HS-5 (cell line): ENCODE measurements at regions not wholly inside any gene's neighbourhood (a gene's known extent, or its start where the extent isn't known, plus 50 kb on each side); places are given as distances from the start of the nearest gene placed in this dataset.
"Not testable (repeated sequence)": the region's sequence is repeated elsewhere in the genome, so short reads cannot be mapped to it uniquely, and the experiment has no call there.

Source experiments
- DNase-seq: peaks from one replicate; pipeline ENCODE4 v3.0.0-alpha.2; 2012; ENCODE audit warnings: low read depth

DNA sequence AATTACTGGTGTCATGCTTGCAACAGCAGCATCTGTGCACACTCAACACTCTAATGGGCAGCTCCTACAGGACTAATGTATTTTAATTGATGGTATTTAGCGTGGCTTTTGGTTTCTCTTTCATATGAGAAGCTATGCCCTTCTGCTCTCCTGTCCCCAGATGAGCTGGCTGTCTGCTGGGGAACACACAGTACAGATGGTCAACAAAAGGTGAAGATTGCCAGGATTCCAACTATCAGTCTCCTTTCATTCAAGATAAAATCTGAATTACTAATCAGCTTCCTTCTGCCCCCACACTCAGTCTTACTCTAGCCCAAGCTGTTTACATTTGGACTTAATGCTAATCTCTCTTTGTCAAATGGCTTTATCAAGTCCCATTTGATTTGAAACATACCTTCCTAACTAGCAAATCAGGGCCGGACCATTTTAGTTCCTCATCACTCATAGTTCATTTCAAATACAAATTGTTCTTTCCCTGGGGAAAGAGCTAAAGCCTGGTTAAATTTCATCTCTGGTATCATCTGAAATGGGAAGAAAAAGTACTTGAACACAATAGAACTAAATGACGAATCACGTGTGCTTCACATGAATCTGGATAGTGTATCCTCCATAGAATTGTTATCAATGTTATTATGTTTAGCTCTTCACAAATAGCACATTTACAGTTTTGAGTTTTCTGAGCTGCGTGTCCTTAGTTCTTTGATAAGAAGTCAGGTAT lies 988.0 kb downstream of the PCDH17 start:
- no peak for DNase-seq

DNA sequence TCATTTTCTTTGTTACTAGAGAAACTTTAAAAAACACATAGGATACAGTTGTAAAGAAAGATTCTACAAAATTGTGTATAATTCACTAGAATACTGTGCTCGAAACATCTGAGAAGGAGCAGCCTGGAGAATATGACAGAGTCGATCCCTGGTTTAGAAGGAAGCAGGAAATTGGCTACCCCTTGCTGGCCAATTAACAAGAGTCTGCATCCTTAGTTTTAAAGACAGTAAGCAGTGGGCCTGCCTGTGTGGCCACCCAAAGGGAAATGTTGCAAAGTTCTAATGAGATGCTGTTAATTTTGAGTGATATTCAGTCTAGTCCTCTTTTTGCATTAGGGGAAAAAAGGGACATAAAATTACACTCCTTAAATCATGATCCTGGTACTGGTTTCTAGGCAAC lies 988.6 kb downstream of the PCDH17 start:
- no peak for DNase-seq

DNA sequence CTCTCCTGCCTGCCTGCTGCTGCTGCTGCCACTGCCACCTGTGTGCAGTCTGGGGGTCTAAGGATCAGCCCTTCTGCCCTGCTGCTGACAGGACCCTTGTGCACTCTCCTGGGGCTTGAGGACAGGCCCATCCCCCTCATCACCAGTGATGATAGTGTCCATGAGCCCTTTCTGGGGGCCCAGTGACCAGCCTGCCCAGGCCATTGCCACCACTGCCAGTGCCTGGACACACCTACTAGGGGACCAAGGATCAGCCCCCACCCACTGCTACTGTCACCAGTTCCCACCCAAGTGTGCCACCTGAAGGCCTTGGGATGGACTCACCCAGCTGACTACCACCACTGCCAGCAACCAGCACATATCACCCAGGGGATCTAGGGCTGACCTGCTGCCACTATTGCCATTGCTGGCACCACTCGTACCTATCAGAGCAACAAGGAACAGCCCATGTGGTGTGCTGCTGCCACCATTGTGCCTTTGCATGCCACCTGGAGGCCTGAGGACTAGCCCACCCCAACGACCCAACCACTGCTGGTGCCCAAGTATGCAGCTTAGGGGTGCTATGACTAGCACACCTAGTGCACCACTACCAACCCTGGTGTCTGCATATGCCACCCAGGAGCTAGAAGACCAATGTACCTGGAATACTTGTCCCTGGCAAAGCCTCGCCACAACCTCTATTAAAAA lies 994.3 kb downstream of the PCDH17 start:
- DNase-seq: no peak

DNA sequence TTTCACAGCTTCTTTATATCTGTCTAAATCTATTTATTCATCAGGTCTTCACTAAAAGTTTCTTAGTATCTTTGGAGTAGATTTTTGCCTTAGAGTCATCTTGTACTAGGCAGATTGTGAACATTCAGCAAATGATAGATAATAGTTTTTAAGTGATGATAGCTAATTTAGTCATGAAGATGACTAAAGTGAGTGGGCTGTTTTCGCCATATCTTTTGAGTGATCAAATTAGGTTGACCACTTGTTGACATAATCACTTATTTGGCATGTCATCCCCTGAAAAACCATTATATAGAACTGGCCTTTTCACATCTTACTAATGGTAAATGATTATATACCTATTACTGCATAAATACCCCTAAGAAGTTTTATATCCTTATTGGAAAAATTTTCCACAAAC lies 999.2 kb downstream of the PCDH17 start:
- DNase-seq: peak; percentile 4

DNA sequence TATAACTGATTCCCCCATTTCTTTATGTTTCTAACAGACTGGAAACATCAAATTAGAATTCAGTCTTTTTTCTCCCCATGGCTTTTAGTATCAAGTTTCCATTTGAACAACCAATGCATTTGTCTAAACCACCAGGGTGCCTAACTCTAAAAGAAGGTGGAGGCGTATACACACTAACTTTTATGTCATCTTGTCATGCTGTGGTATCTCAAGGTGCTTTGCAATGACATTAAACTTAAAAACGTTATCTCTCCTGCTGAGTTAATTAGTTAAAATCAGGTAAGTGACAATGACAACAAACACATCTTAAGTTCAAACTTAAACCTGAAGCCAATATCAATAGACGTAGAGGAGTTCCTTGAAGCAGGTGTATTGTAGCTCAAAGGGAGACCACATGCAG lies 1001.7 kb downstream of the PCDH17 start:
- DNase-seq: no peak

DNA sequence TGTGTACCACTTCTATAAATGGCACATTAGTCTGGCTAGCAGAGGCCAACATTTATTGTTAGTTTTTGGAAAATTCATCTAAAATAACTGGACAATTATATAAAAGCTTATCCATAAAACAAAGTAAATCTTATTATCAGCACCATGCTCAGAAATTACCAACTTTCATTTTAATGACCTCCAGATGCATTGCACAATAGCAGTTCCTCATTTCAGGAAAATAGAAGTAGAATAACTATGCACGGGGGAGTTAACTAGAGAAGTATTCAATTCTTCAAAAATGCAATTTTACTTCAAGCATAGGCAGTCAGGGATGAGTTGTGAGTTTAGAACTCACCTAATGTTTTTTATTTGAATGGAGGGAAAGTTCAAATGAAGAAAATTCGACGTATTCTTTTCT lies 1023.5 kb downstream of the PCDH17 start:
- DNase-seq: no peak

DNA sequence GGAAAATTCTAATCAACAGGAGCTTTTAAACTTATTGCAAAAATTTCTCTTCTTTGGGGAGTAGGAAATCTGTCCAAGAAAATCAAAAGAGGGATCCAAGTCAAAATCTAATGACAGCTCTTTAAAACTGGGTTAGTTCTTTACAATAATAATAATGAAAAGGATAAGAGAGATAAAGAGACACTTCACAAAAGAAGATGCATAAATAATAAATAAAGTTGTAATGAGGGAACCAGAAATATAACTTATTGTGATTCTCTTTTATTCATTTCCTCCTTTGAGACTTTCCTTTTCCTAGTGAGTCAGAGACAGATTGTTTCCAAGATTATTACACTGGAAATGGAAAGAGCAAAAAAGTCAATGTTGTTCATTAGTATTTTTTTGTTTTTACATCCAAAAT lies 1029.3 kb downstream of the PCDH17 start:
- no peak for DNase-seq

DNA sequence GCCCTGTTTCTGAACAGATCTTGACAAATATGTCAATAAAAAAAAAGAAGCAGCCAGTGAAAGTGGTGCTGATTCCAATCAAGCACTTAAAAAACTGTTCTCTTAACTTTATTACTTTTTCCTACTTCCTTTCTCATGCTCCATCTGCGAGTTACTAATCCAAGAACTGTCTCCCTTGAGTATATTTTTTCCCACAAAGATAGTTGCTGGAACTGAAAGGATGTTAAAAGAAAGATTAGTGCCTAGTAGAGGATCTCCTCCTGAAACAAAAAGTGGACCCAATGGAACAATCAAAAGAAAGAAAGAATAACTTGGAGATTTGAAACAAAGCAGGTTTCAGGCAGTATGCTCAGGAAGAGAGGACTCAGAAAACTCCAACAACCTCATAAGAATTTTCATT lies 1034.8 kb downstream of the PCDH17 start:
- DNase-seq: no peak

DNA sequence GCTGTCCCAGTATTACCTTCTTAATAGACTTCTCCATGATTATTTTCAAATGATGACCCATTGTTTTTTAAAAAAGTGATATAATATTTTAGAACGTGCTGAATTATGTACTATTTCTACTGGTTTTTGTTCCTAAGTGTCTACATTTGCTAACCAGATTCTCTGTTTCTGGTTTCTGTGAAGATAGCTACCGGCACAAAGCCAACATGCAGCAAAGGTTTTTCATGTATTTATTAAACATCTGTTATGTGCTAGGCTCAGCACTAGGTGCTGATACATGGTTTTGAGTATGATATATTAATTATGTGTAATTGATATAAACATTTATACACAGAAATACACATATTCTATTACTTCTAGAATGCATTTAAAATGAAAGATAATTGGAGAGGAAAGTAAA lies 1035.6 kb downstream of the PCDH17 start:
- DNase-seq: no peak

DNA sequence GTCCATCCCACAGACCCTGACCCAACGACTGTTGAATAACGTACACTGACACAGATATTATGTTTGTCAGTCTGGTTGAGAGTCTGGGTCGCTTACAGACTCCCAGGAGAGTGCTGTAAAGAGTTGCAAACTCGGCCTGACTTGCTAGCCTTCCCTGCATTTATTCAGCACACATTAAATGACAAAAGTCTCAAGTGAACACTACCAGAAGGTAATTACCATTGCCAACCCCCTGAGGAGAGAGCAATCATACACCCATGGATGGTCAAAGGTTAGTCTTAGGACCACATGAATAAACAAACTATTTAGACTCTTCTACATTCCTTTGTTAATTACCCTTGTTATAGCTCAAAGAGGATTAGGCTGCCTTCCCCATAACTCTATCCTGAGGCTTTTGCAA lies 1048.6 kb downstream of the PCDH17 start:
- DNase-seq: no peak

DNA sequence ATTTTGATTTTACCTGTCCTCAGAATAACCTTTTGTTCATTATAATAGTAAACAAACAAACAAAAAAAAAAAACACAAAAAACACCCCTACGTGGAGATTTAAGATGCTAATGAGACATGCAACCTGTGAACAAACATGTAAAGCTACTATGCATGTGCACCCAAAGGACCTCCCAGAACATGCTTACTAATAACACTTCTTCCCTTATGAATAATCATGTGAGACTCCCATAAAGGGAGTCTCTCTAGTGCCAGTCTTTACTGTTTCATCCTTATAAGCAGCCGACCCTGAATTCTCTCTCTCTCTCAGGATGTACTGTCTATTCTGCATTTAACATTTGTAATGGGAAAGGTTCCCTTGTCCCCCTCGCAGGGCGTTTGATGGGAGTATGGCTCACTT lies 1051.1 kb downstream of the PCDH17 start:
- no peak for DNase-seq

DNA sequence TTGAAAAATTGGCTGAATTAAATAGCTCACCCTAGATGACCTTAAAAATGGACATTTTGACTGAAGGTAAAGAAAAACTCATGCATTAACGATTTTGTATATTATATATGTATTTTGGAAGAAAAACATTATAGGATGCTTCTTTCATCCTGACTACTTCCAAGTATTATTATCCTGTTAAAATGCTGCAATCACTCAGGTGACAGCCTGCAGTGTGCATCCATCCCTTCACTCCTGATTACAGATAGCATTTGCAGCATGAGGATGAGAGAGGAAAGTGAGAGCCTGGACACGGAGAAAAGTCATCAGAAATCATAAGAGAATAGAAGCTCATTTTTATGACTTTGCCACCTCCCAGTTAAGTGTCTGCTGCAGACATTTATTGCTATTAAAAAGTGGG lies 1055.6 kb downstream of the PCDH17 start:
- no peak for DNase-seq

DNA sequence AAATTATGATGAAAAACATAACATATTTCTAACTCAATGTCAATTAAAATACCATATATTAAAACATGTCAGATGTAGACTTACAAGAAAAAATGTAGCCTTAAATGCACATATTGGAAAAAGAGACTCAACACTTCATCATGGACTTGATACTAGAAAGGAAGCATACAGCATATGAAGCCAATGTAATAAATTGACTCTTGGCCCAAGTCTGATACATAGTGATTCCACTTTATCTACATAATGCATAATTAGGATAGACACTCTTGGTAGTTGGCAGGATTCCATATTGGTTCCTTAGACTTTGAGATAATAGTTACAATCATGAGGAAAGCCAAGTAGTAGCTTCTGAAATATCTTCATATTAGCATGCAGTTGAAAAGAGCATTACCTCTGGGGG lies 1067.0 kb downstream of the PCDH17 start:
- no peak for DNase-seq

DNA sequence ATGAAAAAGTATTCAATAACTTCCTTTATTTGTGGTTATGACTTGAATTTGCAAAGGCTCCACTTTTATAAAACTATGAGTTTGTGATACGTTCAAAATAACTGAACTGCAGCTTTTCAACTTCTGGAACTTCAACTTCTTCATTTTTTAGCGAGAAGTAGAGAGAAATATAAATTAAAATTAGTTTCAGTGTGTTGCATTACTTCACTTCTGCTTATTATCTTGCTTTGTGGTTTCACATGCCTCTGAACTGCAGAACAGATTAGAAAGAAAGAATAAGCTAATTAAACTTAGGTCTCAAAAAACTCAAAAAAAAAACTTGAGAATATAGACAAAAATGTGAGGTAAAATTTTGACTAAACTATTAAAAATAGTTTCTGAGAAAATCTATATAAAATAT lies 1073.4 kb downstream of the PCDH17 start:
- DNase-seq: no peak

DNA sequence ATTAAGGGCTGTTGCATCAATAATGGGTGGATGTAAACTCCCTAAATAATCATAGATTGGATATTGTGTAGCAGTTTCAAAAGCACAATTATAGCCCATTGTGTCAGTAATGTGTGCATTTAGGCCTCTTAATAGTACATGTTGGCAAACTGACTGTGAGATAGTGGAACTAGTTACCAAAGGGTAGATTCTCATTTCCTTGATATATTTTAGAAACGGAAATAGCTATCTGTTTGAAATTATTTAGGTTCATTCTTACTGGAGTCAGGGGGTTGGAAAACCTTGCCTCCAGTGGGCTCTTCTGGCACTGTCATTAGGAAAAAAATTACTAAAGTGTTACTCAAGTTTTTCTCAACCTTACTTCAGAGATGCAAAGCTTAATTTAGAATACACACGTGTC lies 1074.9 kb downstream of the PCDH17 start:
- no peak for DNase-seq

DNA sequence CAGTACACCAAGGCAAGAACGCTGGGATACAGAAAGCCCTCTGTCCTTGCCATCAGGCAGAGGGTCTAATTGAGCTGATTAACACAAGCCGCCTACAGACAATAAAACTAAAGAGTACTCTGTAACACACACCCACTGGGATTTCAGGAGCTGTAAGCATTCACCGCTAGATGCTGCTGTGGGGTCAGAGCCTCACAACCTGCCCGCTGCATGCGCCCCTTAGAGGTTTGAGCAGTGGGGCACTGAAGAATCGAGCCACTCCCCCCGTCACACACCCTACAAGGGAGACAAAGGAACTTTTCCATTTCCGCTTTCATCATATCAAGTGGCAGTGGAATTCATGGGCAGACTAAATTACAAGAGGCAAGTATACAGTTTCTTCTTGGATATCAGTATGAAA lies 1080.6 kb downstream of the PCDH17 start:
- no peak for DNase-seq

DNA sequence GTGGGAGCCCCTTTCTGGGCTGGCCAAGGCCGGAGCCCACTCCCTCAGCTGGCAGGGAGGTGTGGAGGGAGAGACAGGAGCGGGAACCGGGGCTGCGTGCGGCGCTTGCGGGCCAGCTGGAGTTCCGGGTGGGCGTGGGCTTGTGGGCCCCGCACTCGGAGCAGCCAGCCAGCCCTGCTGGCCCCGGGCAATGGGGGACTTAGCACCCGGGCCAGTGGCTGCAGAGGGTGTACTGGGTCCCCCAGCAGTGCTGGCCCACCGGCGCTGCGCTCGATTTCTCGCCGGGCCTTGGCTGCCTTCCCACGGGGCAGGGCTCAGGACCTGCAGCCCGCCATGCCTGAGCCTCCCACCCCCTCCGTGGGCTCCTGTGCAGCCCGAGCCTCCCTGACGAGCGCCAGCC lies 1082.5 kb downstream of the PCDH17 start:
- not testable (repeated sequence) for DNase-seq

DNA sequence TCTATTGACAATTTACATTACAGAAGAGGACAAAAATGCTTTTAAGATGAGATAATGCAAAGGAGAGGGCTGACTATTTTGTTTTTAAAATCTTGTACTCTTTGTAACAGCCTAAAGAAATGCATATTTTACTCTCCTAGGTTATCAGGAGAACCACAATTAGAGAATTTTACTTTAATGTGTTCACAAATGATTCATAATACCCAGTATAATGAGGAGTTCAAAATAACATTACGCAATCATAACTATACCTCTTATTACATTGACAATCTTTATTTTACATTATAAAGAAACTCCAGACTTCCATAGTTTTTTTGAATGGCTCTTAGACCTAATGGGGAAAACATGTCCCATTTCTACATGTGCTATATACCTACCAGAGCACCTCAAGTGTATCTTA lies 1089.7 kb downstream of the PCDH17 start:
- no peak for DNase-seq

DNA sequence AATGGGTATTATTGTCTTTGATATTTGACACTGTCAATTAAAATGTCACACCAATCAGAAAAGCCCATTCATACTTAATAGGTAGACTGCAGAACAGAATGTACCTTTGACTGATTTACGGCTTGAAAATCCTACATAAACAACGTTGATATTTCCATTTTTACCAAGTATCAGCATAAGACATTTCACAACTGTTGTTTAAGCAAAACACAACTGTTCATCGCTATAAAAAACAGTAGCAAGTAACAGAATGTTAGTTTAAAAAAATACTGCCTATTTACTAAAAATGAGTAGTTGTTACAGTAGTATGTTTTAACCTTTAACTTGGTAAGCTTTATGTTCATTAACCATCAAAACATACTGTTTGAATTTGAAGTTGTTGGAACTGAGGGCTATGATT lies 1096.6 kb downstream of the PCDH17 start:
- no peak for DNase-seq

DNA sequence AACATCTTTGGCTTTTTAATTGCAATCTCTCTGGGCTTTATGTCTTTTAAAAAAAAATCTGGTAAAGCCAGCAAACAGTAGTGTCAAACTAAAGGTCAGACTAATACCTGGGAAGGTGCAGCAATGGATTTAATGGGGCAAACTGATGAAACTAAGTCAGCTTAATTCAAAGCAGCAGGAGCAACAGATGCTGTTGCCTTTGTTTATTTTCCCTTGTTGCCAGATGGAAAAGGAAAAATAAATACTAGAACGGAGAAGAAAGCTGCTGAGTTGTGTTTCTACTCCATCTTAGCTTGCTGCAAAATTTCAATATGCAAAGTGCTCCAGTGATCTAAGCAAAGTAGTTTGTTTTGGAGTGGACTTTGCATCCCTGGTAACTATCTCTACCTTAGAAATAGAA lies 1097.8 kb downstream of the PCDH17 start:
- no peak for DNase-seq

DNA sequence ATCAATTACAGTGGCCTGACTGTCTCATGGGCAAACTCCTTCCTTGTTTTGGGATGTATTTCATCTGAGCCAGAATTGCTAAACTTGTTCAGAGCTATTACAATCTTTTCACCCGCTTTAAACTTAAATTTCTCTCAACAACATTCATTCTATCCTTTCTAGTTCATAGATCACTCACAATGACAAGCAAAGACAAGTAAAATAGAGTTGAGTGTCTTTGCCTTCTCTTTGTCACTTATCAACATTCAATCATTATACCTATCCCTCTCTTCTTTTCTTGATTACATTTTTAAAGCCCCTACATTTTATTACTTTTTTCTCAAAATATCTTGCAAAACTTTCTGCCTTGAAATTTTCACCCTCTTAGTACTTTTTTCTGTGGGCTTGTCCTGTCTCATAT lies 1113.1 kb downstream of the PCDH17 start:
- DNase-seq: no peak

DNA sequence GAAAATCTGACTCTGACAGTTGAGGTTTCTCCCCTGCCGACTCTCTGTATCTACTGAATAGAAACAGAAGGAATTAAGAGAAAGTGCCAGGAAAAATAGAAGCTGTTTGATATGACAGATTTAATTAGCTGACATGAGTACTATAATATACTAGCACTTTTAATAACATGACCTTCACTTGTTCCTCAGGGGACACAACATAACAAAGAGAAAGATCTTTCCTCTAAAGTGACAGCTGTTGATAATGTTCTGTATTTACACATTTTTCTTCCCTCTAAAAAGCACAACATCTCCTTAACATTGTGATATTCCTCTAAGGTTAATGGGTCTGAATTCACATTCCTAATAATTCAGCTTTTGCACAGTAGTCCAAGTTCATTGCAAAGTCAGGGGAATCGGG lies 1136.0 kb downstream of the PCDH17 start:
- no peak for DNase-seq

DNA sequence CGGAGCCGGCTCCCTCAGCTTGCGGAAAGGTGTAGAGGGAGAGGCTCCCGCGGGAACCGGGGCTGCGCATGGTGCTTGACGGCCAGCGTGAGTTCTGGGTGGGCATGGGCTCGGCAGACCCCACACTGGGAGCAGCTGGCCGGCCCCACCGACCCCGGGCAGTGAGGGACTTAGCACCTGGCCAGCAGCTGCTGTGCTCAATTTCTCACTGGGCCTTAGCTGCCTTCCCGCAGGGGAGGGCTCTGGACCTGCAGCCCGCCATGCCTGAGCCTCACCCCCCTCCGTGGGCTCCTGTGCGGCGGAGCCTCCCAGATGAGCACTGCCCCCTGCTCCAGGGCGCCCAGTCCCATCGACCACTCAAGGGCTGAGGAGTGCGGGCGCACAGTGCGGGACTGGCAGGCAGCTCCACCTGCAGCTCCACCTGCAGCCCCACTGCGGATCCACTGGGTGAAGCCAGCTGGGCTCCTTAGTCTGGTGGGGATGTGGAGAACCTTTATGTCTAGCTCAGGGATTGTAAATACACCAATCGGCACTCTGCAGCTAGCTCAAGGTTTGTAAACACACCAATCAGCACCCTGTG lies 1141.8 kb downstream of the PCDH17 start:
- no peak for DNase-seq

DNA sequence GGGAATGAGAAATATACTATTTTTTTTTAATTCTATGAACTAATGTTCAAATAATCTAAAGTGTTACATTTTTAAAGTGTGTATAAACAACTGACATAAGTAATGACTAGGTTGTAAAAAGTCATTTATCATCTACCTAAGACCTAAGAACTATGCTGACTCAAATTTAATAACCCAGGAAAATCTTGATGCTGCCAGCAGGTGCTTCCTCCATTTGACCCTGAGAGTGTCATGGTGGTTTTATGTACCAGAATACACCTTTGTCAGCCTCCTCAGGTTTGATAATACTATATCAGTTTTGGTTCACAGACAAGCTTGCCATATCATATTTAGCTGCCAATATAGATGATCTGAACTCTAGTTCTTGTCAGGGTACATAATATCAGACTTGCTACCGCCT lies 1151.2 kb downstream of the PCDH17 start:
- DNase-seq: no peak
